NCI-H1694 (cell line): ENCODE measurements at regions not wholly inside any gene's neighbourhood (a gene's known extent, or its start where the extent isn't known, plus 50 kb on each side); places are given as distances from the start of the nearest gene placed in this dataset.

ENCODE experiments used
- DNase-seq: peaks from one replicate; lab custom pipeline; 2025; lab: John Stamatoyannopoulos, UW

- no peak for DNase-seq
These were observed 147.9 kb downstream of the PTCSC3 start for GRCh38 chr14:36028665-36029064.

DNA sequence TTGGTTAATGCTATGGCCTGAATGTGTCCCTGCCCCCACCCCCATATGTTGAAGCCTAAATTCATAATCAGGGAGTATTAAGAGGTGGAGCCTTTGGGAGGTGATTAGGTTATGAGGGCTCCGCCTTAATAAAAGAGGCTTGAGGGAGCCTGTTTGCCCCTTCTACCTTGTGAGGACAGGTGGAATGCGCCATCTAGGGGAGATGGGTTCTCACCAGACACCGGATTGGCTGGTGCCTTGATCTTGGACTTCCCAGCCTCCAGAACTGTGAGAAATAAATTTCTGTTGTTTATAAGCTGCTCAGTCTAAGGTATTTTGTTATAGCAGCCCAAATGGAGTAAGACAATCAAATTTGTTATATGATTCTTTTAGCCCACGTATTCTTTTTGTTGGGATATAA, 148.3 kb downstream of the PTCSC3 start:
- DNase-seq = no peak

- no peak for DNase-seq
These were observed 149.2 kb downstream of the PTCSC3 start for GRCh38 chr14:36027354-36027753.

DNA sequence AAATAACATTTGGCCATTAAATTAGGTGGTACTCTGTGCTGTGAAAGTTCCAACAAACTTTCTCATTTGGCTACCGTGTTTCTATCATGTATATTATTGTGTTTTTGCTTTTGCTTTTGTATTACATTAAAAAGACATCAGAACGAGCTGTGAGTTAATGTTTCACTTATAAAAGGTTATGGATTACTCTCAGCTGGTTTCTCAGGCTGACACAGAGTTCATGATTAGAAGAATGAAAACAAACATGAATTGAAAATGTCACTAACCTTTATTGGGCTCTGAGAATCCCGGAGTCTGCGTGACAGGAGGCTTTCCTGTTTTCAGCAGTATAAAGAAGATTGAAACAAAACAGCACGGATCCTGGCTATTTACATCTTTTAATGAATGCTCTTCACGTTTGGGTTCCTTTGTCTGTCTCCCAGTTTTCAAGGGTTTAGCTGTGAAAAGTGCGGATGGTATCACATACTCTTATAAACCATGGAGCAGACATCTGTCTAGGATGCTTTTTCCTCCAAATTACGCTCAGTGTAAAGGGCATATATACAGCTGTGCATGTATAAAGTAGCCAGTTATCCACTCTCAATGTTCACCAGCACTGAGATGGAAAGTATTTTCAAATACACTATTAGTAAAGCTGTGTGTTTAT, 153.6 kb downstream of the PTCSC3 start:
- DNase-seq = no peak

DNA sequence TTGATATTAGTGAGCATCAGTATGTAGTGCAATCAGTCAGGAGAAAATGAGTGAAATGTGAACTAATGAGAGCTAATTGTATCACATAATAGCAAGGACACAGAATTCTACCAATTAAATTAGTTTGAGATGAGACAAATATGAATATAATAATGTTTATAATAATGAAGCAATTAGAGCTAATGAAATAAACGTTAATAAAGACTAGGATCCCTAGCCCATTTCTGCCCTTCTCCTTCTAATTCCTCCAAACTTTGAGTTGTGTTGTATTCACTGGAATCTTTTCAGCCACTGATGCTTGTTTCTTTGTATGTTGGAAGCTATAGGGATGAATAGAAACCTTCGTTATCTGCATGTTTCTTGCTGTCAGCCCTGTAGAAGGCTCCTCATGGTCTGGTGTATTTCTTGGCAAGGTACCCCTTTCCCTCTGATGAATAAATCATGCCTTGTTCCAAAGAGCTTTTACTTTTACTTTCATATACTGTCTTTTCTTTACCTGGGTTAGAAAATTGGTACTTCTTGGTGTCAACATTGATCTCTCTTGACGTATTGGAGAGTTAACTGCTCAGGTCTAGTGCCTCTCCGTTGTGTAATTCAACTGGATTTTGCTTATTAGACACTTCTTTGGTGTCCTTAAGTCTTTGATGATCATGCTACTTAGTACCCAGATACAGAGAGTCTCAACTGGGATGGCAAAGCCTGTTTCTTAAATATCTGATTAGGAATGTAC, 154.8 kb downstream of the PTCSC3 start:
- no peak for DNase-seq

DNA sequence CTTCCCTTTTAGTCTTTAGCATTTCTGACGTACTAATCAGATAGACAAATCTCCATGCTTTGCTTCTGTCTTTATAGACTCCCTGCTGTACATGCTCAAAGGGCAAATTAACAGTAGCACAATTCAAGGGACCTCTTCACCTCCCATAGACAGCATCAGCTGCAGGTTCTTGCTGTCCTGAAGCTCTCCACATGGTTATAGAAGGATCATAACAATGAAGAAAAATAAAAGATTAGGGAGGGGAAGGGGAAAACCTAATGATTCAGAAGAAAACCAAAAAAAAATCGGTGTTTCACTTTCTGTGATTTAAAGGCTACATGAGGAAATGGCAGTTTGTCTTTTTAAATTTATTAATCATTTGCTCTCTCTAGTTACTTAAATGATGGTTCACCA, 155.5 kb downstream of the PTCSC3 start:
- no peak for DNase-seq

- no peak for DNase-seq
These were observed 156.1 kb downstream of the PTCSC3 start for GRCh38 chr14:36020120-36021029.

GRCh38 chr14:36019126-36019525, 157.4 kb downstream of the PTCSC3 start:
- DNase-seq = no peak

DNA sequence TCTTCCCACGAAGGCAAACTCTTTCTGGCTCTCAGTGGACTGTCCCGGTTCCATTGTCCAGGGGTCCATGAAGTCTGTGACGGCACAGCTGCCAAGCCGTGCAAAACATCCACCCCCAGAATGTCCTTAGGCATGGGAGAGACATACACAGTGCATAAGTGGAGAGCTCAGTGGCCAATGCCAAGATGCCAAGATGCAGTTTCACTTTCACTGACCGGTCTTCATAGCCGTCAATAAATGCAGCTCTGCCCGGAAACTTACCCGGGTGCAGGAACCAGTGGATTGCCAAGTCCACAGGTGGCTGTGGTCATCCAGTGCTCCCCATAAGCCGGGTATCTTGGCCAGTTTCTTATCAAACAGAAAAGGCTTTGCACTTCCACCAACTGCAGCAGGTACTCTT, 162.3 kb downstream of the PTCSC3 start:
- DNase-seq = no peak

GRCh38 chr14:36013483-36013882, 163.0 kb downstream of the PTCSC3 start:
- no peak for DNase-seq

DNA sequence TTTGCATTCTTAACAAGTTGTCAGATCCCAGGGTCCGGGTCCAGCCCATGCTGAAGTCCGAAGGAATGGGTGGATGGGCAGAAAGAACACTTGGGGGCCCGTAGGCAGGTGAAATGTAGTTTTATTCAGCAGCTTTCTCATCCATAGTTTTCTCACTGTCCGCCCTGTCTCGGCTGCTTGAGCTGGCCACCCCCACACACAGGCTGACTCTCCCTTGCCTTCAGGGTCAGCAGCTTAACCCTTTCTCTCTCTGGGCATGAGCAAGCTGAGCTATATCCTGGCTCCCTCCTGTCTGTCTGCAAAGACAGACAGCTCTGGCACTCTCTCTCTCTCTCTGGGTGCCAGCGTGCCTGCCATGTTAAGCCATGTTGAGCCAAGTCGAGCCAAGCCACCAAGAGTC, 163.9 kb downstream of the PTCSC3 start:
- DNase-seq = no peak

DNA sequence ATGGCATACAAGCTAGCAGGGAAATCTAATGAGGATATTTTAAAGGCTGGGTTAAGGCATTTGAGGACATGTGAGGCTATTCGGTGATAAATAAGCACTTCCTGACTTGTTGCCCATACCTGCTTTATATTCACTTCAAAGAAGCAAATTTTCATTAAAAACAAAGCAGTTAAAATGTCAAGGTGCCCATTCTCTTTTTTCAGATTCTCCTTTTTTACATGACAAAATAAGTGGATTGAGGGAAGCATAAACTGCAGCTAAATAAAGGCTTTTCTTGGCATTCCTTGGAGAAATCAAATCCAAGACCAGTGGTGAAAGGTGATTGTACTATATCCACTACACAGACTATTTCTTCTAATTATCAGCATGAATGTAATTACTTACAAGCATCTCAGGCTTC, 166.9 kb downstream of the PTCSC3 start:
- no peak for DNase-seq

GRCh38 chr14:36006623-36007022, 169.9 kb downstream of the PTCSC3 start:
- DNase-seq = no peak

DNA sequence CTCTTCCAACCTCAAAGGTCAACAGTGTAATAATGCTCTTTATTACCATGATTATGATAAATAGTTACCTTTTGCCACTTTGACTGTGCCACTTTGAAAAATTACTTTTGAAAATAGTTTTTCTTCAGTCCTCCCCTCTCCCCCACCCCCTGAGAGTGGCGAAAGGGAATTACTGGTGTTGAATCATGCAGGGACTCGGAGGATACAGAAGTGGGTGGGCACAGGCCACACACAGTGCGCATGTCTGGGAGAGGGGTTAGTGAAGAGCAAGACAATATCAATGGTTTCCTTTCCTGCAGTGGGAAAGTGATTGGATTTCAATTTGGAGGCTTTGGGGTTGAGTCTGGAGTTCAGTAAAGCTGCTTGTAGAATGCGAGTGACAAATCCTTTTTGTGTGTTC, 170.9 kb downstream of the PTCSC3 start:
- no peak for DNase-seq

DNA sequence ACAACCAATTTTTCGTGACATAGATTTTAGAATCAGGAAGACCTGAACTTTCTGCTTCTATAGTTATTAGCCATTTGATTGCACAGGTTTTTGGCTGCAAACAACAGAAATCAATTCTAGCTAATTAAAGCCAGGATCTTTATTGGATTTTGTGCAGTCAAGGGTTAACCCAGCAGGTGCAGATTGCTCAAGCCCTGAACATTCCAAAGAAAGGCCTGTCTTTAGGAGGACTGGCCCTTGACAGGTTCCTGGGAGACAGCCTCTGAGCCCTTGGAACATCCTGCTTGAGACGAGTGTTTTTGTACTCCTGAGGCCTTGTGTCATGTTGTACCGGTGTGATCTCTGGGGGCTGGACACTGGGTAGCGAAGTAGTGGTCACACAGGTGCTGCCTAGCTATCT, 174.6 kb downstream of the PTCSC3 start:
- no peak for DNase-seq

DNA sequence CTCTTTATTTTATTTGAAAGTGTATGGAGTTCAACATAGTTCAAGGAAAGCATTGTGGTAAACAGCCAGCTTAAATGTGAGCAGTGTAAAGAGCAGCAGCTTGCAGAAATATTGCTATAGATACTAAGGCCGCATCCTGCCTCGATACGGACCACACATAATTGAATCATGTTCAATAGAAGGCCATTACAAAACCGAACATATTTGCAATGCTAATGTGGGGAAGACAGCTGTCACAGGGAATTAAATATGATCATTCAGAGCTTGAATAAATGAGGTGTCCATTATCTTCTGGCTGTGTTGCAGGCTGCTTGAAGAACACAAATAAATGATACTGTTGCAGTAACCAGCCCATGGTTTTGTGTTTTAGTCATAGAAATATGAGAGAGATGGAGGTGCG, 173.2 kb downstream of the BRMS1L start:
- DNase-seq = no peak

DNA sequence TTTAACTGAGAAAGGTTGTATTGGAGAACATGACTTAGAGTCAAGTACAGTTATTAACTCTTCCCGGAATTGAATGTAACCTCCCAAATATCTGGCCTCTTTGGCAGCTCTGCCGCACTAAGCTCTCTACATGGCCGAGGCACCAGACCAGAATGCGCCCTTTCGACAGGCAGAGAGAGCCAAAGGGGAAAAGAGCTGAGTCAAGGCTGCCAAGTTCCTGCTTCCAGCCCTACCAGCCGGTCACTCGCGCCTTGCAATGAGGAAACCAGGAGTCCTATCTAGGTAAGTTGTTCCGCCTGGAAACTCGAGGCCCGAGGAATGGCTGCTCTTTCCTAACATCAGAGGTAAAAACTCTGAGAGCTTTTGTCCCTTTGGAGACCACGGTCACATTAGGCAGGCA, 172.2 kb downstream of the BRMS1L start:
- no peak for DNase-seq

DNA sequence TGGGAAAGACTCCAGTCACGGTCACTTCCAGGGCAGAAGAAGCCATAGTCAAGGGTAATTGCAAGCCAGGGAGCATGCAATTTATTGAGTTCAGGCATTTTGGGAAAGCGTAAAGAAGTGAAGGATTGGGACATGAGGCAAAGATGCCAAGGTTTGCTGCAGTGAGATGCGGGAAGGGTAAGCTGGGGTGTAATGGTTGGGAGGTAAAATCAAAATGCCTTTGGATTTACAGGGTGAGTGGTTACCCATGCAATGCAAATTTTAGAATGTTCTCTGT, 167.5 kb downstream of the BRMS1L start:
- no peak for DNase-seq

DNA sequence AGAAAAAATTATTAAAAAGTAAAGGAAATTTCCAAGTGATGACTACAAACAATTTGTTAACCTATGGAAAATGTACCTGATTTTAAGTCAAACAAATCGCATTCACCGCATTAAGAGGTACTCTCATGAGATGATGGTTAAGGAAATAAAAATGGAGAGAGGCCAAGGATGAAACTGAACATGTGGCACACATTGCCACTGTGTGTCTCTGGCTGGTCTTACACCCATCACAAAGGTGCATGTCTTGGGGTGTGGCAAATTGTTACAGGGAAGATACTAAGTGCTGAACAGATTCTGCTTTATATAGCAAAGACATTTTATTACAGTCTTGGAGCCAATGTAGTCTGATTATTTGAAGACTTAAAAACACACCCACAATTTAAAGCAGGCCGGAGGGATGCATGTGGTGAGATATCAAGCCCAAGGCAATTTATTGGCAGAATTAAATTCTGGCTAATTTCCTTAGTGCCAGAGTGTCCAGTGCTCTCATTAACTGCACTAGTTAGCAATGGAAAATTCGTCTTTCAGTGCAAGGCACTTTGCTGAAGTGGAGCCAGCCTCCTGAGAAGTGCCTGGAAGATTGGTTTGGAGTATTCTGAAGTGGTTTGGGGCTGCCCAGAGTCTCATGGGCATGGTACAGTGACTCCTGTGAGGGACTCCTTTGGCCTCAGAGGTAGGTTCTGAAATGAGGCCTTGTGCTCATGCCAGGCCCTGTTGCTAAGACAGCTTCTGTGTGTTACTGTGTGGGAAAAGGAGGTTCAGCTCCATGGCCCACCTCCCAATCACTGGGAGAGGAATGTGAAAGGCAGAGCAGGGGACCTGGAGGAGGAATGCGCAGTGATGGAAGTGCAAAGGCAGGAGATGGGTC, 166.9 kb downstream of the BRMS1L start:
- no peak for DNase-seq

DNA sequence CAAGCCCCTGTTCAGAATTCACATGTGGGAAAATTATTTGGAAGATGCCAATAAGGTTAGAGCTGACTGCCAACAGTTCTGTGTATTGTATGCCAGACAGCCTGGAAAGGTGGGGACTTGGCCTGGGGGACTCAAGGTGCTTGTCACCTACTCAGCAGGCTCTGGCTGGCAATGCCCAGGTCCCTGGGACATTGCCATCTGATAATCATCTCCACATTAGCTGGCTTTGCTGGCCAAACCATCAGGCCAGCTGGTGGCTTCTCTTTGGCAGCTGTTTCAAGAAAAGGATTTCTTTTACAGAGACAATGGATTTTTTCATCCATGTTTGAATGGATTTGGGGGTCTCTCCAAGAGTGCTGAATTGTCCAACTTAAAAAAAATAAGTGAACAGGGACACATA, 165.2 kb downstream of the BRMS1L start:
- no peak for DNase-seq

DNA sequence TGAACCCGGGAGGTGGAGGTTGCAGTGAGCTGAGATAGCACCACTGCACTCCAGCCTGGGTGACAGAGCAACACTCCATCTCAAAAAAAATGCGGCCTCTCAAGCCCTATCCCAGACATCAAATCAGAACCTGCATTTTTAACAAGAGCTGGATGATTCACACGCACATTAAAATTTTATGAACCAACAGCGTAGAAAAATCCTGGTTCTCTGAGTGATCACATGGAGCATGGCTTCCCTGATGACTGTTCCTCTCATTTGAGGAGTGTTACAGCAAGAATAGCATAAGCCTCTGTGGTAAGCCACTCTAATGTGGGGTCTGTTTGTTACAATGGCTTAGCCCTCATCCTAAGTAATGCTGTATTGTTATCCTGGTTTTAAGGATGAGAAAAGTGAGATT, 163.6 kb downstream of the BRMS1L start:
- DNase-seq = no peak

- DNase-seq = no peak
These were observed 163.0 kb downstream of the BRMS1L start for GRCh38 chr14:35988972-35989690.
